GM19043 (cell line): ENCODE measurements at regions not wholly inside any gene's neighbourhood (a gene's known extent, or its start where the extent isn't known, plus 50 kb on each side); places are given as distances from the start of the nearest gene placed in this dataset.

Experiments
- ATAC-seq: cut with Tn5 transposase; IDR thresholded peaks from one replicate; pipeline ENCODE4 v1.9.1; 2021; ENCODE audit warnings: low read depth; ENCODE audit not compliant: unreplicated experiment

DNA sequence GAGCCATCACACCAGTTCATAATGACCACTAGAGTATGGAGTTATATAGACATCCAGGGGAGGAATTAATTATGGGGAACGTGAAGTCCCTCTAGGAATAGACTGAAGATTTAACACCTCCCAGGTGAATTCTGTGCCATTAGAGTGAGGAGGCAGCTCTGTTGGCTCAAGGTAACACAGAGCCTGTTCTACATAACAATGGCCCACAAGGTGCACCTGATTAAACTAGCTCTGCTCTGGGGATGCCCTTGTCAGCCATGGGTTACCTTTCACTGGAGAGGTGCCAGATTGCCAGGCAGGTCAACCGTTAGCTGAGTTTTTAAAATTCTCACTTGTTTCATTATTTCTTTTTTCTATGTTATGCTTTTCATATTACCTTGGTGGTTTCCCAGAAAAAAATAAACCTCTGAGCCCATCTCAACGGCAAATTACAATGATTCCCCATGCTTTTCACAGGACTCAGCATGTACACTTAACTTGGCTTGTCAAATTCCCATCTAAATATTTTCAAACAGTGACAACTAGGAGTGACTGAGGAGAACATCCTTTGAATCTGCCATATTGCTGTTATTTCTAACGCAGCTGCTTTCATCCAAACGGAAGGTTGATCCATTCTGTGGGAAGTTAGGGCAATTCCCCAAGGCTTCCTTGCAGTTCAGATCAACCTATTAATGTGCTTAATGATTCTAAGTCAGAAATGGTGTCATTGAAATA, 512.9 kb downstream of the MCTP2 start:
- no peak for ATAC-seq

DNA sequence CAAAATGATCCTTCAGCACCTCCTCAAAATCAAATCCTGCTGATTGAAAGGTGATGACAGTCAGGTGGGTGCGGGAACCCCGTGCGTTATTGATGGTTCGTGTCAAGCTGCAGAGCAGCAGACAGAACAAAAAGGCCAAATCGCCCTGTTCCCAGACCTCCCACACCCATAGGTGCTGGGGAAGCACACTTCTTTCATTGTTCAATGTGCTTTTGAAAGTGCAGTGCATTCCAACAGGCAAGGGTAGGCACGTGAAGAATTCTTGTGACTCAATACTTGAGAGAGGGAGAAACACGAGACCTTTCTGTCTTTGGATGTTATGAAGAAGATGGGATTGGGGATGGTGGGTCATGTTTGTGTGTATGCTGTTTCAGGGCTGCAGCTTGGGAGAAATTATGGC, 514.0 kb downstream of the MCTP2 start:
- ATAC-seq, result no peak

- ATAC-seq, result no peak
Observed at GRCh38 chr15:94747510-94747909, 516.1 kb downstream of the MCTP2 start.

DNA sequence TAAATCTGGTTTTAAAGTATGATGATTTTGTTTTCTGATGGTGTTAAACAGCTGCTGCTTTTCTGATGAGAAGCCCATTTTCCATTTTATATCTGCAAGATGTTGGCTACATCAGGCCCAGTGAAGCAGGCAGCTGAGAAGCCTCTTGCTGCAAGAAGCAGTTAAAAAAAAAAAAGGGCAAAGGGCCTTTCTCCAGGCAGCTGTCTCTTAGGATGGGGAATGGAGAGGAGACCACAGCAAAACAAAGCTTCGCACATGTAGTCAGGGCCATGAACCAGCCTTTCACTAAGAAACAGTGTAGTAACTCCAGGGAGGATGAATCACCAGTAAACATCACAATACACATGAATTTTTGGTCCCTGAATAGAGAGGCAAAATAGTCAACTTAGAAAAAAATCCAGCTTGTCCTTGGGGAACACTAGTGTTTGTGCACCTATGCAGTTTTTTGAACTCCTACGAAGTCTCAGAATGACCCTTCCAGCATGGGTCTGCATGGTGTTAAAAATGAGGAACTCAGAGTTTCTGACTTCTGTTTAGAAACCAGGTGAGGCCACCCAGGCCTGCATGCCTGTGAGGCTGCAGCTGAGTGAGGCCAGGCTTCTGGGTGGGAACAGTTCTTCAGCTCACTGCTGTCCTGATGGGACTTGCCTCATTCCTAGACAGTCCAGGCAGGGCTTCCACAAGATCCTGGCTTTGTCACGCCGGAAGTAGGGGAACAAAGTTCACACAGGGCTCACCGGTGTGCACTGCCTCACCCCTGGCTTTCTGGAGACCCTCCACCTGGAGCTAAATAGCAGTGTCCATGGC, 518.7 kb downstream of the MCTP2 start:
- no peak for ATAC-seq

DNA sequence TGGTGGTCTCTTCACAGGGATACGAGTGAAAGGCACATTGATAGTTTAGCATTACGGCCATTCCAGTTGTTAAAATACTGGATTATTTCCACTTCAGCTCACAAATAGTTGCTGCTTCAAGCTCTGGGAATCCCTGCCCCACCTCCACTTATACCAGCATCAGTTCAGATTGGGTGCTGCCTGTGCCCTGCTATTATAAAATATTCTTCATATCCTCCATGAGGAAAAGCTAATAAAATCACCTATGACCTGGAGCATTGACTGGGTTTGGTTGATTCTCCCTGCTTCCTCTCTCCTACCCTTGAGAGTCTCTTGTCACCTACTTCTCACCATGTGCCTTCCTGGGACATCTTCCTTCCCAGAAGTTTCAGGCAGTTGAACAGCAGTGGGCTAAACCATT, 529.0 kb downstream of the MCTP2 start:
- no peak for ATAC-seq

DNA sequence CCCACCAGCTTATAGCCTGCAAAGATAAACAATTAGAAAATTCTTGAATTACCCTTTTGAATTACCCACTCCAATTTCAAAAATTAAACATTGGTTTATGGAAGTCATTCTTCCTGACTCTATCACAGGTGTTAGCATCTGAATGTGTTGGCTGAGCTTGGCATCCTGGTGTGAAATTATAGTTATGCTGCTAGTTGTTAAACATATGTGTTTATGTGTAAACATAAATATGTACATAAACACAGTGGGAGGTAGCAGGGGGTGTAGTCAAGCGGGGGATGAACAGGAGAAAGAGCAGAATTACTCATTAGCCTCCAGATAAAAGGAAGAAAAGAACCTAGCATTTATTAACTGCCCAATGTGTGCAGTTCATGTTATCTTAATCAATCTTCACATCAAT, 530.2 kb downstream of the MCTP2 start:
- no peak for ATAC-seq

DNA sequence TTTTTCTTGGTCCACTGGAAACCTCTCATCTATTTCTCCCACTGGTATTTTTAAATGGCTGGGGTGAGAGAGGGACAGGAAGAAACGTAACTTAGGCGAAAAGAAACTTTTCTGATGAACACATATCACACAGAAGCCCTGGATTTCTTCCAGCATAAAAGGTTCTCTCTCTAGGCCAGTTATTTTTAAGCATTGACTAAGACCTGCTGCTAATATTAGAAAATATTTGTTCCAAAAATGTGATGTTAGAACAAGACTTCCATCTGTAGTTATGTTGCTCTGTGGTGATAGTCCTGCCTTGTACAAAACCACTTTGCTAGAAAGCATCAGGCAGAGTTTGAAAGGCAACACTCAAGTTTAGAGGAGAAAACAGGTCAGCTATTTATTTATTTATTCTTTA, 537.7 kb downstream of the MCTP2 start:
- no peak for ATAC-seq

DNA sequence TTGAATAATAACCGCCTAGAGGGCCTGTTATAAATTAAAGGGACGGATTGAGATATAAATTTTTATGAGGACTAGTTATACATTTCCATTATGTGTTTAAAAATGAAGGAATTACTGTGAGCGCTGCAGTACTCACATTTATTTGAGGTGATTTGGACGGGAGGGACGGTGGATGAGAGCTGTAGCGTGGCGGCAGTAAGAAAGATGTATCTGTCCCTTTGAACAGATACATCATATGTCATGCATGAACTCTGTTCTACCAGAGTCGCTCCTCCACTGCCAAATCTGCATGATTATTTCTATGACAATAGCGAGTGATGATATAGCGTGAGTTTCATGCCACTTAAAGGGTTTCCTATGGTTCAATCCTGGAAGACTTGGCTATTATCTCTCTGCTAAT, 538.8 kb downstream of the MCTP2 start:
- no peak for ATAC-seq

DNA sequence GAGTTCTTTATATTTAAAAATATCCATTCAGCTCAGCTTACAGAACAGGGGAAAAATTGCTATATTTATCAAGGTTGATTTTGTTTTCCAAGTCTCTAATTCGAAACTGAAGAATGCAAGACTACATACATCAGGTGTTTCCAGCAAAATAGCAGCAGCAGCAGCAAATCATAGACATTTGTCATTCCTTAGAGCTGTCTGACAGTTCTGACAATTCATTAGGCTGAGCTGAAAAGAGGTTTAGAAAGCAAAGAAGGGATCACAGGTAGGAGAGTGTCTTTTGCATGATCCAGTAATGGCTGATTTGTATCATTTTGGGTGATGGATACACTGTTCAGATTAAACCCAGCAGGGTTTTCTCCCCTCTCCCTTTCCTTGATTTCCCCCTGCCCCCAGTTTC, 545.7 kb downstream of the MCTP2 start:
- no peak for ATAC-seq

GRCh38 chr15:94778840-94779239, 547.5 kb downstream of the MCTP2 start:
- ATAC-seq, result no peak

- no peak for ATAC-seq
Observed at GRCh38 chr15:94780166-94780565, 548.8 kb downstream of the MCTP2 start.

DNA sequence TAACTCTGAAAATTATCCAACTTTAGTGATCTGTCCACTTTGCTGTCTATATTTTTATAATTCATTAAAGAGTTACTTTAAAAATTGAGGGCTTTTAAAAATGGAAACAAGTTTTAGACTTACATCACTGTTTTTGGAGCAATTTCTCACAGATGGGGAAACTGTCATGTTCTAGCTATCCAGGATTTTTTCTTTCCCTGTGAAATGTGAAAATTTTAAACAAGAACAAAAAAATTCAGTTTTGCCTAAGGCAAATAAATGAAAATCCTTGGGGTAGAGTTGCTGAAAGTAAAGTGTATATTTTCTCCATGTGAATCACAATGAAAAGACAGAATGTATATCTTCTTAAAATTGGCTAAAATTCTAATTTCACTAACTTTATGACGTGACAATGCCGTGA, 553.7 kb downstream of the MCTP2 start:
- no peak for ATAC-seq

GRCh38 chr15:94791008-94791407, 559.6 kb downstream of the MCTP2 start:
- no peak for ATAC-seq

- no peak for ATAC-seq
Observed at GRCh38 chr15:94791510-94791909, 560.1 kb downstream of the MCTP2 start.

- no peak for ATAC-seq
Observed at GRCh38 chr15:94792196-94792595, 560.8 kb downstream of the MCTP2 start.

GRCh38 chr15:94793207-94793606, 561.8 kb downstream of the MCTP2 start:
- no peak for ATAC-seq

DNA sequence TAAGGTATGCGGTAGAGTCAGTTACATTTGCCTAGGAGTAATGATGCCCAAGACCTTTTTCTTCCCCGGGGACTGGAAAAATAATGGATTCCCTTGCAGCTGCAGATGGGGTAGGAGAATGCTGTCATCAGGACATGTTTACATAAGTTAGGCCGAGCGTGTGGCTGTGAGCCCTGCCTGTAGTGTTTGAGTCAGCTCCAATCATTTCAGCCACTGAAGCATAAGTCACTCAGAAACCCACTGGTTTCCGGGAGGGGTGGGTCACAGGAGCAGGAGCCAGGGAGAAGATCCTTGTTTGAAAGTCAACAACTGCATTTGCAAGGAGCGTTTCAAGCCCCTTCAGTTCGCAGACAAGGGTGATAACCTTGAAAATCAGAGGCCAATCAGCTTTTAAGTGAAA, 562.3 kb downstream of the MCTP2 start:
- ATAC-seq, result no peak

GRCh38 chr15:94804613-94805012, 573.3 kb downstream of the MCTP2 start:
- ATAC-seq, result no peak

DNA sequence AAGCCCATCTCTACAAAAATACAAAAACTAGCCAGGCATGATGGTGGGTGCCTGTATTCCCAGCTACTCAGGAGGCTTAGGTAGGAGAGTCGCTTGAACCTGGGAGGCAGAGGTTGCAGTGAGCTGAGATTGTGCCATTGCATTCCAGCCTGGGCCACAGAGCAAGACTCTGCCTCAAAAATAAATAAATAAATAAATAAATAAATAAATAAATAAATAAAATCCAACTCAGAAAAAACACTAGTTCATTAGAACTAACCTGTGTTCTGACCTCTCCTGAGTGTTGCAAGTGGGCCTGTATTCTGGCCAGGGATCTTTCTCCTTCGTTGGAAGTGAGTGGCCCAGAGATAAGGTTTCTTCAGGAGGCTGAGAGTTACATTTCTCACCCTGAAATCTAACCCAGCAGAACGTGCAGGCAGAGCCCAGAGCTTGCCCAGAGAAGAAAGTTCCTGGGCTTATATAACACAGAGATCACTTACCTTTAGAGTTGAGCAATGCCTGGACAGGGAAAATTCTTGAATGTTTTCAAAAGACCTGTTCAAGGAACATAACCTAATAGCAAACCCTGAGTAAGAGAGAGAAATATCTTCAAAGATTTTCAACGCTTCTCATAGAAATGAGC, 583.9 kb downstream of the MCTP2 start:
- ATAC-seq, result no peak

DNA sequence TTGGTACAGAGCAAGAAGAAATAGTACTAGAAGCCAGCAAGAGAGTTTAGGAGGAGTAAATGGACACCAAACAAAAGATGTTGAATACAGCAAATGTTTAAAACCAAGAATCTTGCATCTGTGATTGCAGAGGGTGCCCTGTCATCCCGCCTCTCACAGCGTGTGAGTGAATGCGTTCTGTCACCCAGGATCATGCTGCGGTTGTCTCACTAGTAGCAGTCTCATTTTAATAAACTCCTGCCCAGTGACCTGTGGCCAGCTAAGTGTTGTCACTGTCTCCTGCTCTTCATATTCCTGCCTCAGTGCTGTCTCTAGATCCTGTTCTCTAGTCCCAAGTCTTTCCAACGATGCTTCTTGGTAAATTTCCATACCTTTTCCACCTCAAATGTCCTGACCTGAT, 584.6 kb downstream of the MCTP2 start:
- no peak for ATAC-seq
